Mesothelial cell of epicardium (in vitro differentiated cells): ENCODE measurements at regions not wholly inside any gene's neighbourhood (a gene's known extent, or its start where the extent isn't known, plus 50 kb on each side); places are given as distances from the start of the nearest gene placed in this dataset.

Experiments
- DNase-seq, 2 experiments: peaks; one replicate each; pipeline ENCODE4 v3.0.0; 2021; ENCODE audit warnings: low spot score in 2 of 2; ENCODE audit not compliant: unreplicated experiment in 2 of 2
- H3K27ac Mint-ChIP-seq: 2 replicates; pipeline ENCODE4 v1.8.0; 2021; ENCODE audit warnings: mixed read lengths
- H3K27me3 Mint-ChIP-seq: 2 replicates; pipeline ENCODE4 v1.8.0; 2021; ENCODE audit warnings: low read depth, mixed read lengths
- H3K36me3 Mint-ChIP-seq: 2 replicates; pipeline ENCODE4 v1.8.0; 2021; ENCODE audit warnings: mixed read lengths
- H3K4me1 Mint-ChIP-seq: 2 replicates; pipeline ENCODE4 v1.8.0; 2021; ENCODE audit warnings: mixed read lengths
- H3K4me3 Mint-ChIP-seq: 2 replicates; pipeline ENCODE4 v1.8.0; 2021; ENCODE audit warnings: mild to moderate bottlenecking, moderate library complexity, mixed read lengths
- H3K9me3 Mint-ChIP-seq: 2 replicates; pipeline ENCODE4 v1.8.0; 2021; ENCODE audit warnings: mixed read lengths
- CTCF ChIP-seq: fragments of 200-600 bp; sonication (generic); IDR thresholded peaks from one replicate; pipeline ENCODE4 v1.5.0; 2021; ENCODE audit warnings: antibody characterized with exemption; ENCODE audit not compliant: unreplicated experiment

- H3K36me3 Mint-ChIP-seq: no peaks in the 10 kb centered on the region
- H3K27ac Mint-ChIP-seq: no peak overlapping the region
- H3K27me3 Mint-ChIP-seq: peaks cover 11% of the 10 kb centered on the region
- TF ChIP-seq CTCF: no peak
- H3K9me3 Mint-ChIP-seq: peaks cover 14% of the 10 kb centered on the region
- peak in 1 of 2 experiments; percentile 44 for DNase-seq
- H3K4me3 Mint-ChIP-seq: no peak overlapping the region
- H3K4me1 Mint-ChIP-seq: peaks cover 13% of the 10 kb centered on the region
These were observed 1515.6 kb downstream of the TBC1D22A start for GRCh38 chr22:48277868-48278581.

- DNase-seq: peak in 1 of 2 experiments; percentile 9
- Mint-ChIP-seq H3K9me3 (peaks cover 14% of the 10 kb centered on the region), H3K27me3 (peaks cover 16% of the 10 kb centered on the region), H3K4me1 (peaks cover 13% of the 10 kb centered on the region), H3K4me3 (no peak overlapping the region), H3K27ac (no peak overlapping the region), H3K36me3 (no peaks in the 10 kb centered on the region)
- TF ChIP-seq CTCF: no peak
These were observed 1514.8 kb downstream of the TBC1D22A start for GRCh38 chr22:48276994-48277867.

- DNase-seq: no peak
- no peak for TF ChIP-seq CTCF
- Mint-ChIP-seq H3K36me3 (no peaks in the 10 kb centered on the region), H3K4me3 (no peak overlapping the region), H3K27ac (no peak overlapping the region), H3K27me3 (peaks cover 19% of the 10 kb centered on the region), H3K4me1 (peaks cover 13% of the 10 kb centered on the region), H3K9me3 (no peaks in the 10 kb centered on the region)
These were observed 1513.0 kb downstream of the TBC1D22A start for GRCh38 chr22:48275412-48275811.

GRCh38 chr22:48270731-48271130 lies 1508.3 kb downstream of the TBC1D22A start:
- Mint-ChIP-seq H3K4me3 (no peak overlapping the region), H3K9me3 (no peaks in the 10 kb centered on the region), H3K27ac (no peak overlapping the region), H3K4me1 (no peaks in the 10 kb centered on the region), H3K36me3 (no peaks in the 10 kb centered on the region), H3K27me3 (peaks cover 39% of the 10 kb centered on the region)
- TF ChIP-seq CTCF: no peak
- no peak for DNase-seq

- peaks cover 39% of the 10 kb centered on the region for H3K27me3 Mint-ChIP-seq
- H3K4me1 Mint-ChIP-seq: no peaks in the 10 kb centered on the region
- H3K4me3 Mint-ChIP-seq: no peak overlapping the region
- no peaks in the 10 kb centered on the region for H3K36me3 Mint-ChIP-seq
- no peaks in the 10 kb centered on the region for H3K9me3 Mint-ChIP-seq
- H3K27ac Mint-ChIP-seq: no peak overlapping the region
- TF ChIP-seq CTCF: no peak
- DNase-seq: no peak
These were observed 1506.5 kb downstream of the TBC1D22A start for GRCh38 chr22:48268771-48269552.
